Transverse colon (tissue), 3 donors: ENCODE measurements at regions not wholly inside any gene's neighbourhood (a gene's known extent, or its start where the extent isn't known, plus 50 kb on each side); places are given as distances from the start of the nearest gene placed in this dataset.

Experiments used
- EP300 ChIP-seq: sonication (generic); formaldehyde crosslinking; IDR thresholded peaks from one replicate; pipeline ENCODE4 v1.6.1; 2017; ENCODE audit warnings: antibody characterized with exemption, low read depth
- POLR2A ChIP-seq: fragments of 450-650 bp; IDR thresholded peaks from one replicate; pipeline ENCODE4 v1.6.1; 2016; ENCODE audit warnings: antibody characterized with exemption, mild to moderate bottlenecking, moderate library complexity
- TF ChIP-seq, protein P1 (sequence below), 5 experiments: fragments of 200-600 bp in 3 of 5; fragments of 450-650 bp in 2 of 5; sonication (generic) in 3 of 5; IDR thresholded peaks; 1 replicate in 2 of 5; 2 replicates in 3 of 5; pipeline ENCODE4 v1.5.1; 2016 to 2017; ENCODE audit warnings: antibody characterized with exemption in 5 of 5, inconsistent platforms in 3 of 5, mild to moderate bottlenecking in 2 of 5, moderate library complexity in 1 of 5

DNA sequence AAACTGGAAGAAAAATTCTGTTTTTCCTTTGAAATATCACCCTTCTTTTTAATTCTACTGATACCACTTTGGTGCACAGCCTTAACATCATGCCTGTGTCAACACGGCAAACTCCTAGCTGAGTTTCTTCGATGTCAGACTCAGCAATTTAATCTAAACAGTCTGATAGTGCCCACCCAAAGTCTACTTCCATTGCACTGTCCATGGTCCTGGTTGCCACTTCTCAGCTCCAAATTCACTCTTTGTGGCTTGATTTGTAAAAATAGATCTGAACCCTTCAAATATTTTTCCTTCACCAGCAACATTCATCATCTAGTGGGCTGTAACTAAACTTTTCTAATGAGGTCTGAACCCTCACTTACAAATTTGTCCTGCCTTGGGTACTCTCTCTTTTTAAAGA, 107.8 kb downstream of the NUDT12 start:
- TF ChIP-seq, protein P1, sequence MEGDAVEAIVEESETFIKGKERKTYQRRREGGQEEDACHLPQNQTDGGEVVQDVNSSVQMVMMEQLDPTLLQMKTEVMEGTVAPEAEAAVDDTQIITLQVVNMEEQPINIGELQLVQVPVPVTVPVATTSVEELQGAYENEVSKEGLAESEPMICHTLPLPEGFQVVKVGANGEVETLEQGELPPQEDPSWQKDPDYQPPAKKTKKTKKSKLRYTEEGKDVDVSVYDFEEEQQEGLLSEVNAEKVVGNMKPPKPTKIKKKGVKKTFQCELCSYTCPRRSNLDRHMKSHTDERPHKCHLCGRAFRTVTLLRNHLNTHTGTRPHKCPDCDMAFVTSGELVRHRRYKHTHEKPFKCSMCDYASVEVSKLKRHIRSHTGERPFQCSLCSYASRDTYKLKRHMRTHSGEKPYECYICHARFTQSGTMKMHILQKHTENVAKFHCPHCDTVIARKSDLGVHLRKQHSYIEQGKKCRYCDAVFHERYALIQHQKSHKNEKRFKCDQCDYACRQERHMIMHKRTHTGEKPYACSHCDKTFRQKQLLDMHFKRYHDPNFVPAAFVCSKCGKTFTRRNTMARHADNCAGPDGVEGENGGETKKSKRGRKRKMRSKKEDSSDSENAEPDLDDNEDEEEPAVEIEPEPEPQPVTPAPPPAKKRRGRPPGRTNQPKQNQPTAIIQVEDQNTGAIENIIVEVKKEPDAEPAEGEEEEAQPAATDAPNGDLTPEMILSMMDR (IDR thresholded peaks at IDR 0.05) = no peak
- TF ChIP-seq POLR2A (no peak), EP300 (no peak)
